ENCODE measurements at regions not wholly inside any gene's neighbourhood (a gene's known extent, or its start where the extent isn't known, plus 50 kb on each side); places are given as distances from the start of the nearest gene placed in this dataset.

DNA sequence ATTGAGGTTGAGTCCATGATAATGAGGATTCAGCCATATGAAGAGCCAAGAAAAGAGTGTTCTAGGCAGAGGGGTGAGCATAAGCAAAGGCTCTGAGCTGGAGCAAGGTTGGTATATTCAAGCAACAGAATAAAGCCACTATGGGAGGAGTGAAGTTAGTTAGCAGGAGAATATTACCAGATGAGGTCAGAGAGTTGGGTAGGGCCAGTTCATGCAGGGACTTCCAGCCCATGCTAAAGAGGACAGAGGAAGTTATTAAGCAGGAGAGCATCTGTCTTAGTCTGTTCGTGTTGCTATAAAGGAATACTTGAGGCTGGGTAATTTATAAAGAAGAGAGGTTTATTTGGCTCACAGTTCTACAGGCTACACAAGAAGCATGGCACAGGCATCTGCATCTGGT lies 57.1 kb upstream of the ATG10 start:
- no peaks in the 10 kb centered on the region for H3K4me1 ChIP-seq (ENCODE audit: control insufficient read depth, extremely low read depth, insufficient read depth, low read length)
- no peaks in the 10 kb centered on the region for H3K79me2 ChIP-seq (ENCODE audit: control insufficient read depth, insufficient read depth, low read length)
- H3K27ac ChIP-seq (ENCODE audit: control insufficient read depth, insufficient read depth, low read length), result no peak overlapping the region
- H3K9ac ChIP-seq (ENCODE audit: control insufficient read depth, extremely low read depth, insufficient read depth, low read length), result no peak overlapping the region
- no peaks in the 10 kb centered on the region for H3K9me1 ChIP-seq (ENCODE audit: control insufficient read depth, extremely low read depth, insufficient read depth, low read length)
- no peaks in the 10 kb centered on the region for H3K27me3 ChIP-seq (ENCODE audit: control insufficient read depth, extremely low read depth, insufficient read depth, low read length)
- no peak for FAIRE-seq
- no peaks in the 10 kb centered on the region for H3K36me3 ChIP-seq (ENCODE audit: control insufficient read depth in 2 of 2, extremely low read depth in 1 of 2, insufficient read depth in 2 of 2, low read length in 2 of 2)
- no peak overlapping the region for H2AFZ ChIP-seq (ENCODE audit: control insufficient read depth, low read length)
- no peaks in the 10 kb centered on the region for H3K9me3 ChIP-seq (ENCODE audit: control insufficient read depth, low read depth, low read length)
- no peak for TF ChIP-seq EZH2 (IDR thresholded peaks at IDR 0.05; ENCODE audit: low read length)
- no peak for TF ChIP-seq CTCF (optimal IDR thresholded peaks at IDR 0.05 in 1 of 3, IDR thresholded peaks at IDR 0.05 in 1 of 3, conservative IDR thresholded peaks at IDR 0.05 in 1 of 3; ENCODE audit: extremely low read depth in 1 of 3, insufficient read depth in 2 of 3, low read length in 3 of 3)
- no peaks in the 10 kb centered on the region for H4K20me1 ChIP-seq (ENCODE audit: control insufficient read depth, extremely low read depth, insufficient read depth, low read length)
- dilution Hi-C loops (cut with MboI; ENCODE audit: extremely low pct_ligation_motif_present, low sequenced_read_pairs), result no loop called here
- DNase-seq (ENCODE audit: low read depth, low spot score), result no peak
- no peak overlapping the region for H3K4me2 ChIP-seq (ENCODE audit: control insufficient read depth, extremely low read depth, insufficient read depth, low read depth, low read length)
- H3K4me3 ChIP-seq (ENCODE audit: control insufficient read depth in 2 of 3, extremely low read depth in 1 of 3, insufficient read depth in 2 of 3, low read depth in 1 of 3, low read length in 3 of 3), result no peak overlapping the region

- no peak overlapping the region for H3K27ac ChIP-seq (ENCODE audit: control insufficient read depth, insufficient read depth, low read length)
- FAIRE-seq, result no peak
- no peak overlapping the region for H2AFZ ChIP-seq (ENCODE audit: control insufficient read depth, low read length)
- no peaks in the 10 kb centered on the region for H3K79me2 ChIP-seq (ENCODE audit: control insufficient read depth, insufficient read depth, low read length)
- H3K9me1 ChIP-seq (ENCODE audit: control insufficient read depth, extremely low read depth, insufficient read depth, low read length), result no peaks in the 10 kb centered on the region
- no peak overlapping the region for H3K4me3 ChIP-seq (ENCODE audit: control insufficient read depth in 2 of 3, extremely low read depth in 1 of 3, insufficient read depth in 2 of 3, low read depth in 1 of 3, low read length in 3 of 3)
- dilution Hi-C loops (cut with MboI; ENCODE audit: extremely low pct_ligation_motif_present, low sequenced_read_pairs), result no loop called here
- no peak overlapping the region for H3K9ac ChIP-seq (ENCODE audit: control insufficient read depth, extremely low read depth, insufficient read depth, low read length)
- H3K36me3 ChIP-seq (ENCODE audit: control insufficient read depth in 2 of 2, extremely low read depth in 1 of 2, insufficient read depth in 2 of 2, low read length in 2 of 2), result no peaks in the 10 kb centered on the region
- no peaks in the 10 kb centered on the region for H3K27me3 ChIP-seq (ENCODE audit: control insufficient read depth, extremely low read depth, insufficient read depth, low read length)
- no peaks in the 10 kb centered on the region for H3K9me3 ChIP-seq (ENCODE audit: control insufficient read depth, low read depth, low read length)
- H4K20me1 ChIP-seq (ENCODE audit: control insufficient read depth, extremely low read depth, insufficient read depth, low read length), result no peaks in the 10 kb centered on the region
- DNase-seq (ENCODE audit: low read depth, low spot score), result no peak
- no peaks in the 10 kb centered on the region for H3K4me1 ChIP-seq (ENCODE audit: control insufficient read depth, extremely low read depth, insufficient read depth, low read length)
- TF ChIP-seq EZH2 (IDR thresholded peaks at IDR 0.05; ENCODE audit: low read length), result no peak
- no peak for TF ChIP-seq CTCF (optimal IDR thresholded peaks at IDR 0.05 in 1 of 3, IDR thresholded peaks at IDR 0.05 in 1 of 3, conservative IDR thresholded peaks at IDR 0.05 in 1 of 3; ENCODE audit: extremely low read depth in 1 of 3, insufficient read depth in 2 of 3, low read length in 3 of 3)
- no peak overlapping the region for H3K4me2 ChIP-seq (ENCODE audit: control insufficient read depth, extremely low read depth, insufficient read depth, low read depth, low read length)
These were observed 58.9 kb upstream of the ATG10 start for GRCh38 chr5:81912933-81913332.
